Smooth muscle cell (in vitro differentiated cells): ENCODE measurements at regions not wholly inside any gene's neighbourhood (a gene's known extent, or its start where the extent isn't known, plus 50 kb on each side); places are given as distances from the start of the nearest gene placed in this dataset.

ENCODE experiments used
- DNase-seq: peaks from one replicate; lab custom pipeline; 2025; ENCODE audit not compliant: unreplicated experiment; lab: John Stamatoyannopoulos, UW
- H2AFZ ChIP-seq: fragments of 200-600 bp; sonication (generic); 2 replicates; pipeline ENCODE4 v1.6.0; 2016; ENCODE audit warnings: antibody characterized with exemption, low read depth, mild to moderate bottlenecking
- H3F3A ChIP-seq: fragments of 200-600 bp; sonication (generic); 2 replicates; pipeline ENCODE4 v1.6.0; 2017; ENCODE audit warnings: antibody characterized with exemption, low read depth
- H3K27ac ChIP-seq: fragments of 200-600 bp; sonication (generic); 2 replicates; pipeline ENCODE4 v1.5.1; 2016; ENCODE audit warnings: low read depth, mild to moderate bottlenecking
- H3K27me3 ChIP-seq: fragments of 200-600 bp; sonication (generic); 2 replicates; pipeline ENCODE4 v1.6.1; 2016; ENCODE audit warnings: low read depth, mild to moderate bottlenecking
- H3K36me3 ChIP-seq: fragments of 200-600 bp; sonication (generic); 2 replicates; pipeline ENCODE4 v1.5.1; 2016; ENCODE audit warnings: low read depth
- H3K4me1 ChIP-seq: fragments of 200-600 bp; sonication (generic); 2 replicates; pipeline ENCODE4 v1.5.1; 2016; ENCODE audit warnings: low read depth
- H3K4me2 ChIP-seq: fragments of 200-600 bp; sonication (generic); 2 replicates; pipeline ENCODE4 v1.6.0; 2016; ENCODE audit warnings: mild to moderate bottlenecking
- H3K4me3 ChIP-seq: fragments of 200-600 bp; sonication (generic); 2 replicates; pipeline ENCODE4 v1.5.1; 2016; ENCODE audit warnings: mild to moderate bottlenecking
- H3K79me2 ChIP-seq: fragments of 200-600 bp; sonication (generic); 2 replicates; pipeline ENCODE4 v1.6.0; 2016; ENCODE audit warnings: low read depth, mild to moderate bottlenecking
- H3K9ac ChIP-seq: fragments of 200-600 bp; sonication (generic); 2 replicates; pipeline ENCODE4 v1.6.0; 2016; ENCODE audit warnings: low read depth
- H3K9me3 ChIP-seq: fragments of 200-600 bp; sonication (generic); replicated peaks from 2 replicates; pipeline ENCODE4 v1.5.1; 2016; ENCODE audit warnings: low read depth
- H4K20me1 ChIP-seq: fragments of 200-600 bp; sonication (generic); 2 replicates; pipeline ENCODE4 v1.6.0; 2016; ENCODE audit warnings: low read depth
- CTCF ChIP-seq: fragments of 200-600 bp; sonication (generic); IDR thresholded peaks from 2 replicates; pipeline ENCODE4 v1.5.1; 2017; ENCODE audit warnings: borderline replicate concordance, mild to moderate bottlenecking, antibody characterized with exemption; ENCODE audit not compliant: insufficient read depth, poor library complexity, severe bottlenecking
- WGBS: methylation state at CpG from one replicate; pipeline ENCODE4 v1.1.7; 2016; ENCODE audit warnings: low lambda C conversion rate; 5-methylcytosine and 5-hydroxymethylcytosine counted together

GRCh38 chr2:23239374-23239773 lies 145.6 kb upstream of the KLHL29 start:
- Histone ChIP-seq H2AFZ (no peak overlapping the region), H3K9ac (no peak overlapping the region), H3K4me2 (no peak overlapping the region), H4K20me1 (no peaks in the 10 kb centered on the region), H3K27ac (no peak overlapping the region), H3K27me3 (no peaks in the 10 kb centered on the region), H3K79me2 (no peaks in the 10 kb centered on the region), H3K9me3 (no peaks in the 10 kb centered on the region), H3K4me1 (no peaks in the 10 kb centered on the region), H3K4me3 (no peak overlapping the region), H3K36me3 (no peaks in the 10 kb centered on the region), H3F3A (peaks cover 4% of the 10 kb centered on the region)
- 93% methylated on average over 8 of the region's 8 CpGs for WGBS
- TF ChIP-seq CTCF = no peak
- DNase-seq = no peak

- no peaks in the 10 kb centered on the region for H3K4me1 ChIP-seq
- no peaks in the 10 kb centered on the region for H3F3A ChIP-seq
- H3K4me2 ChIP-seq = no peak overlapping the region
- H4K20me1 ChIP-seq = no peaks in the 10 kb centered on the region
- TF ChIP-seq CTCF = no peak
- H3K4me3 ChIP-seq = no peak overlapping the region
- no peaks in the 10 kb centered on the region for H3K9me3 ChIP-seq
- 93% methylated on average over 1 of the region's 1 CpG for WGBS
- no peak overlapping the region for H2AFZ ChIP-seq
- DNase-seq = no peak
- no peaks in the 10 kb centered on the region for H3K79me2 ChIP-seq
- no peaks in the 10 kb centered on the region for H3K27me3 ChIP-seq
- no peak overlapping the region for H3K9ac ChIP-seq
- H3K27ac ChIP-seq = no peak overlapping the region
- no peaks in the 10 kb centered on the region for H3K36me3 ChIP-seq
Measured at GRCh38 chr2:23241121-23241520, 143.9 kb upstream of the KLHL29 start.

GRCh38 chr2:23241611-23242245 lies 143.3 kb upstream of the KLHL29 start:
- no peaks in the 10 kb centered on the region for H4K20me1 ChIP-seq
- H2AFZ ChIP-seq = no peak overlapping the region
- no peak overlapping the region for H3K4me2 ChIP-seq
- TF ChIP-seq CTCF = no peak
- H3K4me3 ChIP-seq = no peak overlapping the region
- DNase-seq = no peak
- WGBS = 81% methylated on average over 12 of the region's 12 CpGs
- no peak overlapping the region for H3K27ac ChIP-seq
- no peaks in the 10 kb centered on the region for H3K79me2 ChIP-seq
- no peak overlapping the region for H3K9ac ChIP-seq
- no peaks in the 10 kb centered on the region for H3F3A ChIP-seq
- H3K27me3 ChIP-seq = no peaks in the 10 kb centered on the region
- no peaks in the 10 kb centered on the region for H3K4me1 ChIP-seq
- no peaks in the 10 kb centered on the region for H3K36me3 ChIP-seq
- no peaks in the 10 kb centered on the region for H3K9me3 ChIP-seq

- 87% methylated on average over 5 of the region's 5 CpGs for WGBS
Measured at GRCh38 chr2:23243073-23243659, 141.8 kb upstream of the KLHL29 start.

More at GRCh38 chr2:23243073-23243659, 141.8 kb upstream of the KLHL29 start:
- Histone ChIP-seq H3K9ac (no peak overlapping the region), H3K4me3 (no peak overlapping the region), H3K27me3 (no peaks in the 10 kb centered on the region), H3K79me2 (no peaks in the 10 kb centered on the region), H3K4me2 (no peak overlapping the region), H3K27ac (no peak overlapping the region), H2AFZ (no peak overlapping the region), H3K36me3 (no peaks in the 10 kb centered on the region), H3K9me3 (no peaks in the 10 kb centered on the region), H3K4me1 (no peaks in the 10 kb centered on the region), H3F3A (no peaks in the 10 kb centered on the region), H4K20me1 (no peaks in the 10 kb centered on the region)
- DNase-seq = no peak
- TF ChIP-seq CTCF = no peak
